GM12878 (cell line): ENCODE measurements at regions not wholly inside any gene's neighbourhood (a gene's known extent, or its start where the extent isn't known, plus 50 kb on each side); places are given as distances from the start of the nearest gene placed in this dataset.
"Not testable (repeated sequence)": the region's sequence is repeated elsewhere in the genome, so short reads cannot be mapped to it uniquely, and the experiment has no call there.

Experiments used
- BRCA1 ChIP-seq: IDR thresholded peaks from 2 replicates; pipeline ENCODE4 v1.6.1; 2011; ENCODE audit warnings: low read depth, low read length, improper control_type of control experiment
- CHD2 ChIP-seq: IDR thresholded peaks from 2 replicates; pipeline ENCODE4 v1.6.1; 2011; ENCODE audit warnings: low read depth, low read length, improper control_type of control experiment, borderline replicate concordance
- CREB1 ChIP-seq: IDR thresholded peaks from 2 replicates; pipeline ENCODE4 v1.6.1; 2012; ENCODE audit warnings: low read depth, mild to moderate bottlenecking, inconsistent platforms
- EGR1 ChIP-seq, 2 experiments: IDR thresholded peaks; 1 replicate in 1 of 2; 2 replicates in 1 of 2; pipeline ENCODE4 v1.6.1; 2011 to 2012; ENCODE audit warnings: low read depth in 2 of 2, low read length in 2 of 2, borderline replicate concordance in 1 of 2, mild to moderate bottlenecking in 1 of 2, moderate library complexity in 1 of 2
- RFX5 ChIP-seq: IDR thresholded peaks from 2 replicates; pipeline ENCODE4 v1.6.1; 2011; ENCODE audit warnings: low read depth, low read length, improper control_type of control experiment
- SMAD5 ChIP-seq: IDR thresholded peaks from 2 replicates; pipeline ENCODE4 v1.6.1; 2016; ENCODE audit warnings: antibody characterized with exemption, low read depth
- SMARCA5 ChIP-seq: fragments of 450-650 bp; IDR thresholded peaks from 2 replicates; pipeline ENCODE4 v1.6.1; 2017; ENCODE audit warnings: mild to moderate bottlenecking
- SMC3 ChIP-seq: IDR thresholded peaks from 2 replicates; pipeline ENCODE4 v1.6.1; 2011; ENCODE audit warnings: low read length, improper control_type of control experiment, borderline replicate concordance
- SUZ12 ChIP-seq: fragments of 200-600 bp; sonication (generic); IDR thresholded peaks from one replicate; pipeline ENCODE4 v1.6.1; 2018; ENCODE audit warnings: antibody characterized with exemption, mild to moderate bottlenecking; ENCODE audit not compliant: unreplicated experiment
- TF ChIP-seq, protein P1 (sequence below), 3 experiments: IDR thresholded peaks in 2 of 3; conservative IDR thresholded peaks in 1 of 3; 2 replicates each; pipeline ENCODE4 v1.5.1; 2011; ENCODE audit warnings: low read depth in 3 of 3, low read length in 3 of 3, mild to moderate bottlenecking in 3 of 3, control low read depth in 2 of 3, moderate library complexity in 2 of 3, inconsistent platforms in 1 of 3, mixed read lengths in 1 of 3; ENCODE audit not compliant: control insufficient read depth in 2 of 3, insufficient read depth in 1 of 3; ENCODE audit errors: extremely low read depth in 1 of 3
- TF ChIP-seq, protein P2 (sequence below): fragments of 450-650 bp; IDR thresholded peaks from 2 replicates; pipeline ENCODE4 v1.6.1; 2016; ENCODE audit warnings: mild to moderate bottlenecking, moderate library complexity, borderline replicate concordance

DNA sequence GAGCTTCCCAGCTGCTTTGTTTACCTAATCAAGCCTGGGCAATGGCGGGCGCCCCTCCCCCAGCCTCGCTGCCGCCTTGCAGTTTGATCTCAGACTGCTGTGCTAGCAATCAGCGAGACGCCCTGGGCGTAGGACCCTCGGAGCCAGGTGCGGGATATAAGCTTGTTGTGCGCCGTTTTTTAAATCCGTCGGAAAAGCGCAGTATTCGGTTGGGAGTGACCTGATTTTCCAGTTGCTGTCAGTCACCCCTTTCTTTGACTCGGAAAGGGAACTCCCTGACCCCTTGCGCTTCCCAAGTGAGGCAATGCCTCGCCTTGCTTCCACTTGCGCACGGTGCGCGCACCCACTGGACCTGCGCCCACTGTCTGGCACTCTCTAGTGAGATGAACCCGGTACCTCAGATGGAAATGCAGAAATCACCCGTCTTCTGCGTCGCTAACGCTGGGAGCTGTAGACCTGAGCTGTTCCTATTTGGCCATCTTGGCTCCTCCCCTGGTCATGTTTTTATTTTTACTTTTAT is 635.8 kb upstream of the MIS18BP1 start:
- not testable (repeated sequence) for TF ChIP-seq SMC3; BRCA1; CHD2; RFX5; CREB1; SUZ12; SMARCA5; SMAD5; EGR1 (IDR thresholded peaks at IDR 0.05; ENCODE audit: borderline replicate concordance in 1 of 2, low read depth in 2 of 2, low read length in 2 of 2)
- TF ChIP-seq, protein P1, sequence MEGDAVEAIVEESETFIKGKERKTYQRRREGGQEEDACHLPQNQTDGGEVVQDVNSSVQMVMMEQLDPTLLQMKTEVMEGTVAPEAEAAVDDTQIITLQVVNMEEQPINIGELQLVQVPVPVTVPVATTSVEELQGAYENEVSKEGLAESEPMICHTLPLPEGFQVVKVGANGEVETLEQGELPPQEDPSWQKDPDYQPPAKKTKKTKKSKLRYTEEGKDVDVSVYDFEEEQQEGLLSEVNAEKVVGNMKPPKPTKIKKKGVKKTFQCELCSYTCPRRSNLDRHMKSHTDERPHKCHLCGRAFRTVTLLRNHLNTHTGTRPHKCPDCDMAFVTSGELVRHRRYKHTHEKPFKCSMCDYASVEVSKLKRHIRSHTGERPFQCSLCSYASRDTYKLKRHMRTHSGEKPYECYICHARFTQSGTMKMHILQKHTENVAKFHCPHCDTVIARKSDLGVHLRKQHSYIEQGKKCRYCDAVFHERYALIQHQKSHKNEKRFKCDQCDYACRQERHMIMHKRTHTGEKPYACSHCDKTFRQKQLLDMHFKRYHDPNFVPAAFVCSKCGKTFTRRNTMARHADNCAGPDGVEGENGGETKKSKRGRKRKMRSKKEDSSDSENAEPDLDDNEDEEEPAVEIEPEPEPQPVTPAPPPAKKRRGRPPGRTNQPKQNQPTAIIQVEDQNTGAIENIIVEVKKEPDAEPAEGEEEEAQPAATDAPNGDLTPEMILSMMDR (IDR thresholded peaks at IDR 0.05 in 2 of 3, conservative IDR thresholded peaks at IDR 0.05 in 1 of 3; ENCODE audit: control insufficient read depth in 2 of 3, extremely low read depth in 1 of 3, insufficient read depth in 1 of 3, low read depth in 3 of 3, low read length in 3 of 3): not testable (repeated sequence)
- TF ChIP-seq, protein P2, sequence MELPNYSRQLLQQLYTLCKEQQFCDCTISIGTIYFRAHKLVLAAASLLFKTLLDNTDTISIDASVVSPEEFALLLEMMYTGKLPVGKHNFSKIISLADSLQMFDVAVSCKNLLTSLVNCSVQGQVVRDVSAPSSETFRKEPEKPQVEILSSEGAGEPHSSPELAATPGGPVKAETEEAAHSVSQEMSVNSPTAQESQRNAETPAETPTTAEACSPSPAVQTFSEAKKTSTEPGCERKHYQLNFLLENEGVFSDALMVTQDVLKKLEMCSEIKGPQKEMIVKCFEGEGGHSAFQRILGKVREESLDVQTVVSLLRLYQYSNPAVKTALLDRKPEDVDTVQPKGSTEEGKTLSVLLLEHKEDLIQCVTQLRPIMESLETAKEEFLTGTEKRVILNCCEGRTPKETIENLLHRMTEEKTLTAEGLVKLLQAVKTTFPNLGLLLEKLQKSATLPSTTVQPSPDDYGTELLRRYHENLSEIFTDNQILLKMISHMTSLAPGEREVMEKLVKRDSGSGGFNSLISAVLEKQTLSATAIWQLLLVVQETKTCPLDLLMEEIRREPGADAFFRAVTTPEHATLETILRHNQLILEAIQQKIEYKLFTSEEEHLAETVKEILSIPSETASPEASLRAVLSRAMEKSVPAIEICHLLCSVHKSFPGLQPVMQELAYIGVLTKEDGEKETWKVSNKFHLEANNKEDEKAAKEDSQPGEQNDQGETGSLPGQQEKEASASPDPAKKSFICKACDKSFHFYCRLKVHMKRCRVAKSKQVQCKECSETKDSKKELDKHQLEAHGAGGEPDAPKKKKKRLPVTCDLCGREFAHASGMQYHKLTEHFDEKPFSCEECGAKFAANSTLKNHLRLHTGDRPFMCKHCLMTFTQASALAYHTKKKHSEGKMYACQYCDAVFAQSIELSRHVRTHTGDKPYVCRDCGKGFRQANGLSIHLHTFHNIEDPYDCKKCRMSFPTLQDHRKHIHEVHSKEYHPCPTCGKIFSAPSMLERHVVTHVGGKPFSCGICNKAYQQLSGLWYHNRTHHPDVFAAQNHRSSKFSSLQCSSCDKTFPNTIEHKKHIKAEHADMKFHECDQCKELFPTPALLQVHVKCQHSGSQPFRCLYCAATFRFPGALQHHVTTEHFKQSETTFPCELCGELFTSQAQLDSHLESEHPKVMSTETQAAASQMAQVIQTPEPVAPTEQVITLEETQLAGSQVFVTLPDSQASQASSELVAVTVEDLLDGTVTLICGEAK: not testable (repeated sequence)
